Lung (tissue), 11 donors: ENCODE measurements at regions not wholly inside any gene's neighbourhood (a gene's known extent, or its start where the extent isn't known, plus 50 kb on each side); places are given as distances from the start of the nearest gene placed in this dataset.

Experiments used
- ATAC-seq: fragments of 200-7000 bp; cut with Tn5 transposase; one replicate; pipeline ENCODE4 v1.9.1; 2020; ENCODE audit warnings: moderate number of reproducible peaks; ENCODE audit not compliant: insufficient read depth, low FRiP score
- DNase-seq, 3 donors: peaks; one replicate each; pipeline ENCODE4 v3.0.0-alpha.2; 2013 to 2017
- H3K27ac ChIP-seq, 2 donors: one replicate each; pipeline ENCODE4 v1.5.1; 2013; ENCODE audit warnings: mild to moderate bottlenecking in 2 of 2, moderate library complexity in 2 of 2, control low read depth in 1 of 2, inconsistent platforms in 1 of 2, low read depth in 1 of 2, low read length in 1 of 2
- H3K27me3 ChIP-seq, 3 donors: one replicate each; pipeline ENCODE4 v1.5.1; 2013; ENCODE audit warnings: low read length in 2 of 3; ENCODE audit not compliant: control insufficient read depth in 3 of 3, insufficient read depth in 3 of 3
- H3K36me3 ChIP-seq, 4 donors: one replicate each; pipeline ENCODE4 v1.5.1; 2013; ENCODE audit warnings: low read length in 4 of 4, mild to moderate bottlenecking in 1 of 4, moderate library complexity in 1 of 4; ENCODE audit not compliant: control insufficient read depth in 4 of 4, insufficient read depth in 4 of 4
- H3K4me1 ChIP-seq, 5 donors: one replicate each; pipeline ENCODE4 v1.5.1; 2013; ENCODE audit warnings: low read length in 5 of 5, mild to moderate bottlenecking in 2 of 5, moderate library complexity in 1 of 5; ENCODE audit not compliant: control insufficient read depth in 5 of 5, insufficient read depth in 5 of 5
- H3K4me3 ChIP-seq: one replicate; pipeline ENCODE4 v1.5.1; 2013; ENCODE audit warnings: mild to moderate bottlenecking, control low read depth, moderate library complexity
- H3K9ac ChIP-seq, 2 donors: one replicate each; pipeline ENCODE4 v1.5.1; 2013; ENCODE audit warnings: low read length in 2 of 2, control low read depth in 1 of 2; ENCODE audit not compliant: insufficient read depth in 1 of 2
- H3K9me3 ChIP-seq, 4 donors: one replicate each; pipeline ENCODE4 v1.5.1; 2013; ENCODE audit warnings: low read length in 3 of 4, mild to moderate bottlenecking in 1 of 4, moderate library complexity in 1 of 4; ENCODE audit not compliant: control insufficient read depth in 4 of 4, insufficient read depth in 3 of 4
- WGBS, 2 donors: extraction: QIAGEN DNeasy Blood & Tissue Kit; methylation state at CpG; one replicate each; pipeline ENCODE4 v1.1.7; 2013; 5-methylcytosine and 5-hydroxymethylcytosine counted together
- TF ChIP-seq, protein P1 (sequence below): IDR thresholded peaks from 2 replicates; pipeline ENCODE4 v1.5.1; 2012; ENCODE audit warnings: mild to moderate bottlenecking; ENCODE audit errors: control extremely low read depth, extremely low read depth
- donor health status: control.
- donor health status: control.
- donor health status: Bipolar disorder and iron deficiency.
- donor health status: healthy.
- donor health status: DM: yes; HTN: yes; CAD: no.

GRCh38 chr11:13110145-13110544 lies 101.0 kb downstream of the RASSF10 start:
- H3K27ac ChIP-seq: no peak overlapping the region
- H3K36me3 ChIP-seq: no peaks in the 10 kb centered on the region
- no peaks in the 10 kb centered on the region for H3K27me3 ChIP-seq
- no peak overlapping the region for H3K9ac ChIP-seq
- no peak for ATAC-seq
- no peaks in the 10 kb centered on the region for H3K9me3 ChIP-seq
- H3K4me3 ChIP-seq: no peak overlapping the region
- 92 to 100% methylated on average over 1 of the region's 1 CpG for WGBS, 2 donors
- TF ChIP-seq, protein P1, sequence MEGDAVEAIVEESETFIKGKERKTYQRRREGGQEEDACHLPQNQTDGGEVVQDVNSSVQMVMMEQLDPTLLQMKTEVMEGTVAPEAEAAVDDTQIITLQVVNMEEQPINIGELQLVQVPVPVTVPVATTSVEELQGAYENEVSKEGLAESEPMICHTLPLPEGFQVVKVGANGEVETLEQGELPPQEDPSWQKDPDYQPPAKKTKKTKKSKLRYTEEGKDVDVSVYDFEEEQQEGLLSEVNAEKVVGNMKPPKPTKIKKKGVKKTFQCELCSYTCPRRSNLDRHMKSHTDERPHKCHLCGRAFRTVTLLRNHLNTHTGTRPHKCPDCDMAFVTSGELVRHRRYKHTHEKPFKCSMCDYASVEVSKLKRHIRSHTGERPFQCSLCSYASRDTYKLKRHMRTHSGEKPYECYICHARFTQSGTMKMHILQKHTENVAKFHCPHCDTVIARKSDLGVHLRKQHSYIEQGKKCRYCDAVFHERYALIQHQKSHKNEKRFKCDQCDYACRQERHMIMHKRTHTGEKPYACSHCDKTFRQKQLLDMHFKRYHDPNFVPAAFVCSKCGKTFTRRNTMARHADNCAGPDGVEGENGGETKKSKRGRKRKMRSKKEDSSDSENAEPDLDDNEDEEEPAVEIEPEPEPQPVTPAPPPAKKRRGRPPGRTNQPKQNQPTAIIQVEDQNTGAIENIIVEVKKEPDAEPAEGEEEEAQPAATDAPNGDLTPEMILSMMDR: no peak
- H3K4me1 ChIP-seq: peaks cover 0 to 6% (median 2%) of the 10 kb centered on the region in 5 donors
- no peak for DNase-seq

DNA sequence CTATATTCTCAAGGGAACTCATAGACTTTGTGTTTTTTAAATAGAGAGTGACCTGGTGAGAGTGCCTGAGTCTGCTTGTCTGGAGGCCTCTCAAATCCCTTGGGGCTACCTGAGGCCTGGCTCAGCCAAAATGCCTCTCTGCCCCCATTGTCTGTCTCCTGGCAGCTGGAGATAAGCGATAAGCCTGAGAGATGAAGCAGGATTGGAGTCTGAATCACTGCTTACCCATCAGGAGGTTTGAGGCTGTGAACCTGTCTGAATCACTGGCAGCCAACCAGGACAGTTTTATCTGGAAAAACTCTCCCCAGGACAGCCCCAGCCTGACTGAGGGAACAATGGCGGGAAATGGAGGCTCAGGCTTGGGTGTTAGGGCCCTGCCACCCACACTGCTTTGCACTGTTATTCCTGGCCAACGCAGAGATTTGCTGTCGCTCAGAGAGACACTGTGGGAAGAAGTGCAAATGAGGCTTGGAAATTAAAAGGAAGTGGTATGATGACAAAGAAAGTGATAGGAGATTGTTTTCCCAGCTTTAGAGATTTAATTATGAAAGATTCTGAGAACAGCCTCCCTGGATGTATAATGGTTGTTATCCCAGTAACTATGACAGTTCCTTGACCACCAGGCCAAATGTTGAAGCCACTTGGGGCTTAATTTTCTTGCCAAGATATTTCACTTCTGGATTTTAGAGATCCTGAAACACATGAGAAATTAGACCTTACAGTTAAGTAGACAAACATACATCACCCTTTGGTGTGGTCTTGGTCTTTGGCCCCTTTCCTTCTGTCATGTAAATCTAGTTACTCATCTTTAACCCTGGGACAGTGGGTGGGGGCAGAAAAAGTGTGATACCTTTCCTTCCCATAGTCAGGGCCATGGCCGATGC lies 102.1 kb downstream of the RASSF10 start:
- Histone ChIP-seq H3K36me3 (no peaks in the 10 kb centered on the region), H3K9me3 (no peaks in the 10 kb centered on the region), H3K27ac (no peak overlapping the region), H3K27me3 (no peaks in the 10 kb centered on the region), H3K4me3 (no peak overlapping the region), H3K4me1 (no peaks in the 10 kb centered on the region), H3K9ac (no peak overlapping the region)
- ATAC-seq (peak; percentile 27), DNase-seq (no peak)
- TF ChIP-seq, protein P1: no peak
- WGBS, 2 donors: 74 to 86% methylated on average over 5 of the region's 5 CpGs

DNA sequence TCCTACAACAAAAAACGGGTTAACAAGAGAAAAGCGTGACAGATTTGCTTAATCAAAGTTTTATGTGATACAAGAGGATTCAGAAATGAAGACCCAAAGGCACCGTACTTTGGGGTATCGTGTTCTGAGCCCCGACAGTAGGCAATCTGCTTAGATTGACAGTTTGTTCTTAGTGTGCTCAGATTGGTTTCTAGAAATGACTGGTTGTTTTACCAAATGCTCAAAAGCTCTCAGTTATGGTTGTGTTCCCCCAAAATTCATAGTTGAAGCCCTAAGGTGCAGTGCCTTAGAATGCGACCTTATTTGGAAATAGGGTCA lies 102.7 kb downstream of the RASSF10 start:
- ATAC-seq (no peak), DNase-seq (no peak)
- no peaks in the 10 kb centered on the region for H3K27me3 ChIP-seq
- TF ChIP-seq, protein P1: no peak
- H3K9ac ChIP-seq: no peak overlapping the region
- WGBS, 2 donors: 80 to 88% methylated on average over 6 of the region's 6 CpGs
- H3K9me3 ChIP-seq: no peaks in the 10 kb centered on the region
- no peak overlapping the region for H3K4me3 ChIP-seq
- H3K4me1 ChIP-seq: no peaks in the 10 kb centered on the region
- no peaks in the 10 kb centered on the region for H3K36me3 ChIP-seq
- no peak overlapping the region for H3K27ac ChIP-seq
